ENCODE measurements at regions not wholly inside any gene's neighbourhood (a gene's known extent, or its start where the extent isn't known, plus 50 kb on each side); places are given as distances from the start of the nearest gene placed in this dataset.

- POLR2A ChIA-PET, result no interaction called here
- Histone ChIP-seq H3K4me1 (no peaks in the 10 kb centered on the region), H3K9me3 (no peaks in the 10 kb centered on the region), H3K4me3 (no peak overlapping the region), H3K4me2 (no peak overlapping the region), H3K27ac (no peak overlapping the region)
- ATAC-seq (no peak), DNase-seq (ENCODE audit: low read depth in 1 of 2, low spot score in 1 of 2) (no peak), FAIRE-seq (no peak)
- CTCF ChIA-PET, result interaction anchor here (1.7 kb wide), 1 partner anchor 12 kb away, joined by 4 read pairs; no protein-coding TSS in a partner anchor
- no peak for TF ChIP-seq EHMT2 (IDR thresholded peaks at IDR 0.05; ENCODE audit: low read depth)
- no peak for TF ChIP-seq HES2 (IDR thresholded peaks at IDR 0.05)
- TF ChIP-seq RFX5 (IDR thresholded peaks at IDR 0.05), result no peak
- TF ChIP-seq EP300 (IDR thresholded peaks at IDR 0.05), result no peak
- TF ChIP-seq RCOR1 (IDR thresholded peaks at IDR 0.05; ENCODE audit: low read depth, low read length), result no peak
- TF ChIP-seq MYC (IDR thresholded peaks at IDR 0.05; ENCODE audit: borderline replicate concordance, low read length), result no peak
- TF ChIP-seq FOSL2 (IDR thresholded peaks at IDR 0.05), result no peak
- TF ChIP-seq FOSL2 (CRISPR knock-in tag; IDR thresholded peaks at IDR 0.05), result no peak
- no peak for TF ChIP-seq RARB (CRISPR knock-in tag; IDR thresholded peaks at IDR 0.05)
- TF ChIP-seq HOXB13 (CRISPR knock-in tag; IDR thresholded peaks at IDR 0.05; ENCODE audit: low read depth), result no peak
- no peak for TF ChIP-seq HMGXB4 (CRISPR knock-in tag; IDR thresholded peaks at IDR 0.05; ENCODE audit: borderline replicate concordance)
- TF ChIP-seq ATOH8 (CRISPR knock-in tag; IDR thresholded peaks at IDR 0.05; ENCODE audit: low read depth), result no peak
- TF ChIP-seq ZFP36 (IDR thresholded peaks at IDR 0.05; ENCODE audit: borderline replicate concordance, partially characterized antibody), result no peak
- TF ChIP-seq FOSB (CRISPR knock-in tag; IDR thresholded peaks at IDR 0.05), result no peak
- no peak for TF ChIP-seq NR3C1 (IDR thresholded peaks at IDR 0.05)
- TF ChIP-seq POLR2AphosphoS2 (conservative IDR thresholded peaks at IDR 0.05; ENCODE audit: low read length), result no peak
- 0% methylated on average over 1 of the region's 1 CpG for WGBS (ENCODE audit: missing lambda C conversion rate)
These were observed 119.2 kb downstream of the ZNF622 start for GRCh38 chr5:16346380-16346779.

GRCh38 chr5:16345454-16345853 lies 120.1 kb downstream of the ZNF622 start:
- no peak for FAIRE-seq
- H3K9me3 ChIP-seq, result no peaks in the 10 kb centered on the region
- ChIA-PET CTCF (no interaction called here), POLR2A (no interaction called here)
- no peak for TF ChIP-seq HOXA7 (CRISPR knock-in tag; IDR thresholded peaks at IDR 0.05)
- TF ChIP-seq RAD21 (conservative IDR thresholded peaks at IDR 0.05 in 1 of 2, IDR thresholded peaks at IDR 0.05 in 1 of 2), result peak in 1 of 2 experiments; percentile 24; a peak in 1 of 5 replicates
- no peaks in the 10 kb centered on the region for H3K4me1 ChIP-seq
- no peak overlapping the region for H3K4me3 ChIP-seq
- DNase-seq (ENCODE audit: low read depth in 1 of 2, low spot score in 1 of 2), result no peak
- H3K4me2 ChIP-seq, result no peak overlapping the region
- 24% methylated on average over 1 of the region's 1 CpG for WGBS (ENCODE audit: missing lambda C conversion rate)
- H3K27ac ChIP-seq, result no peak overlapping the region
- ATAC-seq, result no peak

- no peak for FAIRE-seq
These were observed 139.5 kb downstream of the ZNF622 start for GRCh38 chr5:16326137-16326536.

GRCh38 chr5:16321284-16321683 lies 141.7 kb upstream of the MARCHF11 start:
- TF ChIP-seq MAFK (IDR thresholded peaks at IDR 0.05; ENCODE audit: partially characterized antibody) (peak; percentile 59), ZNF302 (CRISPR knock-in tag; IDR thresholded peaks at IDR 0.05) (no peak)
- Histone ChIP-seq H3K4me2 (no peak overlapping the region), H3K27ac (no peak overlapping the region), H3K4me3 (no peak overlapping the region), H3K4me1 (no peaks in the 10 kb centered on the region), H3K9me3 (no peaks in the 10 kb centered on the region)
- CTCF ChIA-PET, result no interaction called here
- 65% methylated on average over 1 of the region's 1 CpG for WGBS (ENCODE audit: missing lambda C conversion rate)
- POLR2A ChIA-PET, result no interaction called here
- FAIRE-seq (no peak), ATAC-seq (no peak), DNase-seq (ENCODE audit: low read depth in 1 of 2, low spot score in 1 of 2) (no peak)

More at GRCh38 chr5:16326137-16326536, 139.5 kb downstream of the ZNF622 start:
- 29% methylated on average over 7 of the region's 7 CpGs for WGBS (ENCODE audit: missing lambda C conversion rate)
- Histone ChIP-seq H3K4me2 (no peak overlapping the region), H3K4me1 (no peaks in the 10 kb centered on the region), H3K9me3 (no peaks in the 10 kb centered on the region), H3K4me3 (no peak overlapping the region), H3K27ac (no peak overlapping the region)
- CTCF ChIA-PET, result interaction anchor here (1.1 kb wide), 1 partner anchor 21 kb away, joined by 3 read pairs; no protein-coding TSS in a partner anchor
- POLR2A ChIA-PET, result no interaction called here
- TF ChIP-seq EHF (CRISPR knock-in tag; IDR thresholded peaks at IDR 0.05), result no peak
- no peak for TF ChIP-seq FOSL2 (IDR thresholded peaks at IDR 0.05)
- TF ChIP-seq FOSL2 (CRISPR knock-in tag; IDR thresholded peaks at IDR 0.05), result no peak
- no peak for TF ChIP-seq NR3C1 (IDR thresholded peaks at IDR 0.05)
- DNase-seq (ENCODE audit: low read depth in 1 of 2, low spot score in 1 of 2), result no peak
- no peak for ATAC-seq
